ENCODE measurements at regions not wholly inside any gene's neighbourhood (a gene's known extent, or its start where the extent isn't known, plus 50 kb on each side); places are given as distances from the start of the nearest gene placed in this dataset.

DNA sequence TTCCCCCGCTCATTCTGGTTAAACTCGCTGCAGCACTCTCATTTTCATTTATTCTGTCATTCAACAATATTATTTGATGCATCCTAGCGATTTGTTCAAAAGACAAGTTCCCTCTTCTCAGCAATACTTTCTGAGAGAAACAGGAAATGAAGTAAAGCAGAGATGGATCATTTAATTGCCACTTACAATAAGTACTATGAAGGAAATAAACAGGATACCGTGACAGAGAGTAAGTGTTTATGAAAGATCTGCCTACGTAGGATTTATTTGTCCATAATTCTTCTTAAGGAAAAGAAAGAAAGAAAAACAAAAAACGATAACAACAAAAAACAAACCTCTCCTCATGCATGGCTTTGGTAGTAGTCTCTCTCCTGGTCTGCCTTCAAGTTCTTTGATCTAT lies 406.8 kb upstream of the ZNF608 start:
- TF ChIP-seq, protein P1, sequence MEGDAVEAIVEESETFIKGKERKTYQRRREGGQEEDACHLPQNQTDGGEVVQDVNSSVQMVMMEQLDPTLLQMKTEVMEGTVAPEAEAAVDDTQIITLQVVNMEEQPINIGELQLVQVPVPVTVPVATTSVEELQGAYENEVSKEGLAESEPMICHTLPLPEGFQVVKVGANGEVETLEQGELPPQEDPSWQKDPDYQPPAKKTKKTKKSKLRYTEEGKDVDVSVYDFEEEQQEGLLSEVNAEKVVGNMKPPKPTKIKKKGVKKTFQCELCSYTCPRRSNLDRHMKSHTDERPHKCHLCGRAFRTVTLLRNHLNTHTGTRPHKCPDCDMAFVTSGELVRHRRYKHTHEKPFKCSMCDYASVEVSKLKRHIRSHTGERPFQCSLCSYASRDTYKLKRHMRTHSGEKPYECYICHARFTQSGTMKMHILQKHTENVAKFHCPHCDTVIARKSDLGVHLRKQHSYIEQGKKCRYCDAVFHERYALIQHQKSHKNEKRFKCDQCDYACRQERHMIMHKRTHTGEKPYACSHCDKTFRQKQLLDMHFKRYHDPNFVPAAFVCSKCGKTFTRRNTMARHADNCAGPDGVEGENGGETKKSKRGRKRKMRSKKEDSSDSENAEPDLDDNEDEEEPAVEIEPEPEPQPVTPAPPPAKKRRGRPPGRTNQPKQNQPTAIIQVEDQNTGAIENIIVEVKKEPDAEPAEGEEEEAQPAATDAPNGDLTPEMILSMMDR (IDR thresholded peaks at IDR 0.05; ENCODE audit: low read depth, low read length, missing input control) = no peak
- no peak for TF ChIP-seq SP1 (IDR thresholded peaks at IDR 0.05)
- TF ChIP-seq, protein P2, sequence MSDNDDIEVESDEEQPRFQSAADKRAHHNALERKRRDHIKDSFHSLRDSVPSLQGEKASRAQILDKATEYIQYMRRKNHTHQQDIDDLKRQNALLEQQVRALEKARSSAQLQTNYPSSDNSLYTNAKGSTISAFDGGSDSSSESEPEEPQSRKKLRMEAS (IDR thresholded peaks at IDR 0.05) = no peak
- TF ChIP-seq JUND (IDR thresholded peaks at IDR 0.05) = no peak
- TF ChIP-seq, protein P3, sequence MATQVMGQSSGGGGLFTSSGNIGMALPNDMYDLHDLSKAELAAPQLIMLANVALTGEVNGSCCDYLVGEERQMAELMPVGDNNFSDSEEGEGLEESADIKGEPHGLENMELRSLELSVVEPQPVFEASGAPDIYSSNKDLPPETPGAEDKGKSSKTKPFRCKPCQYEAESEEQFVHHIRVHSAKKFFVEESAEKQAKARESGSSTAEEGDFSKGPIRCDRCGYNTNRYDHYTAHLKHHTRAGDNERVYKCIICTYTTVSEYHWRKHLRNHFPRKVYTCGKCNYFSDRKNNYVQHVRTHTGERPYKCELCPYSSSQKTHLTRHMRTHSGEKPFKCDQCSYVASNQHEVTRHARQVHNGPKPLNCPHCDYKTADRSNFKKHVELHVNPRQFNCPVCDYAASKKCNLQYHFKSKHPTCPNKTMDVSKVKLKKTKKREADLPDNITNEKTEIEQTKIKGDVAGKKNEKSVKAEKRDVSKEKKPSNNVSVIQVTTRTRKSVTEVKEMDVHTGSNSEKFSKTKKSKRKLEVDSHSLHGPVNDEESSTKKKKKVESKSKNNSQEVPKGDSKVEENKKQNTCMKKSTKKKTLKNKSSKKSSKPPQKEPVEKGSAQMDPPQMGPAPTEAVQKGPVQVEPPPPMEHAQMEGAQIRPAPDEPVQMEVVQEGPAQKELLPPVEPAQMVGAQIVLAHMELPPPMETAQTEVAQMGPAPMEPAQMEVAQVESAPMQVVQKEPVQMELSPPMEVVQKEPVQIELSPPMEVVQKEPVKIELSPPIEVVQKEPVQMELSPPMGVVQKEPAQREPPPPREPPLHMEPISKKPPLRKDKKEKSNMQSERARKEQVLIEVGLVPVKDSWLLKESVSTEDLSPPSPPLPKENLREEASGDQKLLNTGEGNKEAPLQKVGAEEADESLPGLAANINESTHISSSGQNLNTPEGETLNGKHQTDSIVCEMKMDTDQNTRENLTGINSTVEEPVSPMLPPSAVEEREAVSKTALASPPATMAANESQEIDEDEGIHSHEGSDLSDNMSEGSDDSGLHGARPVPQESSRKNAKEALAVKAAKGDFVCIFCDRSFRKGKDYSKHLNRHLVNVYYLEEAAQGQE (IDR thresholded peaks at IDR 0.05) = no peak
- no peak for TF ChIP-seq TAF1 (conservative IDR thresholded peaks at IDR 0.05)
- TF ChIP-seq, protein P4, sequence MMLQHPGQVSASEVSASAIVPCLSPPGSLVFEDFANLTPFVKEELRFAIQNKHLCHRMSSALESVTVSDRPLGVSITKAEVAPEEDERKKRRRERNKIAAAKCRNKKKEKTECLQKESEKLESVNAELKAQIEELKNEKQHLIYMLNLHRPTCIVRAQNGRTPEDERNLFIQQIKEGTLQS (IDR thresholded peaks at IDR 0.05) = no peak
- no peak for TF ChIP-seq EGR1 (IDR thresholded peaks at IDR 0.05; ENCODE audit: low read depth in 2 of 2)
- TF ChIP-seq RAD21 (IDR thresholded peaks at IDR 0.05) = no peak
- TF ChIP-seq YY1 (IDR thresholded peaks at IDR 0.05) = no peak

All from liver (tissue), 3 donors.